GM21381 (cell line): ENCODE measurements at regions not wholly inside any gene's neighbourhood (a gene's known extent, or its start where the extent isn't known, plus 50 kb on each side); places are given as distances from the start of the nearest gene placed in this dataset.

Experiments
- ATAC-seq: cut with Tn5 transposase; IDR thresholded peaks from one replicate; pipeline ENCODE4 v1.9.1; 2021; ENCODE audit warnings: mild to moderate bottlenecking, moderate library complexity; ENCODE audit not compliant: unreplicated experiment

DNA sequence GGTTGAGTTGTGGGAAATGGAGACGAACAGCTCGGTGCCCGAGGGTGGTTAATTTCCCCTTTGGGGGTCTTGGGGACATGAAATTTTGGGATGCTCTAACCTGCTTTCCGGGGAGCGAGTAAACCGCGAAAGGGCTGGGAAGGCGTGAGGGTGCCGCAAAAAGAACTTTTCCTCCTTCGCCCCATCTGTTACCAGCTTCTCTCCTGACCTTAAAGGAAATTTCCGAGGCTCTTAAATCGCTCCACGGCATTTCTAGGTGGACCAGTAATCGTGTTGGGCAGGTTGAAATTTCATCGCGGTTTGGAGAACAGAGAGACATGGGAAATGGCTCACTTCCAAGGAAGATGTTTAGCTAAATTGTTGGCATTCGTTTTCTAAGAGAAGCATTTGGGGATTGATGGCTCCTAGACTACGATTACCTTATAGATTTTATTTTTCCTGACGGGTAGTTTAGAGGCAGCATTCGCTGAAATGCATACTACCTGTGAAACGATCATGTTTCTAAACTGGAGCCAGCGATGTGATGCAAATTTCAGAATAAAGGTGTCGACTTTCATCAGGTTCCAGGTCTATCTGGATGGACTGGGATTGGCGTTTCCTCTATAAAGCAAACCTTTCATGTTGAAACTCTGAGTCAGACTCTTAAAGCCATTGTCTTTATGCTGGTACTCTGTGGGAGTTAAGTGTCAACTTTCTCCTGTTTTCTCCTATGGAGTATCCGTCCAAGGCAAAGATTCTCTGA is 414.5 kb downstream of the PCNX1 start:
- ATAC-seq: no peak

DNA sequence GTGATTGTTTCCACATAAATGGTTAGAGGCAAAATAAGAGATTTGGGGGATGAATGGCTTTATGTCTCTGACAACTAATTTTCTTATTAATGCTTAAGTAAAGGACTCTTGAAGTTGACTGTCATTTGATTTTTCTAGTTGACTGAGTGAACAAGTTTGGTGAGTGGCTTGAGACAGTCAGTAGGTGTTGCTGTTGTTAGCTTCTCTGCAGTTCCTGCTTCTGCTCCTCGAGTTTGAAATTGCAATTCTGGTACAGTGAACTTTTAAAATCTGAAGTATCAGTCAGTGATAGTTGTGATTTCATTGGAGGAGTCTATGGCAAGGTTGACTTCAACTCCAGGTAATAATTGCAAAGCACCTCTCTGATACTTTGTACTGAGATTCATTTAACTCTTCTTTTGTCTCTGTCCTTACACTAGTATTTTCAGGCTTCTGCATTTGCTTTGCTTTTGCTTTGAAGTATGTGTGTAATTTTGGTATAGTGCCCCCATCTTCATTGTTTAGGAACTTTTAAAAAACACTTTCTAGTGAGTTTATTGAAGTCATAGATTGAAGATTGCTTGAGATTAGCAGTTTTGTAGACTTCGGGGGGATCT is 415.5 kb downstream of the PCNX1 start:
- ATAC-seq: no peak

DNA sequence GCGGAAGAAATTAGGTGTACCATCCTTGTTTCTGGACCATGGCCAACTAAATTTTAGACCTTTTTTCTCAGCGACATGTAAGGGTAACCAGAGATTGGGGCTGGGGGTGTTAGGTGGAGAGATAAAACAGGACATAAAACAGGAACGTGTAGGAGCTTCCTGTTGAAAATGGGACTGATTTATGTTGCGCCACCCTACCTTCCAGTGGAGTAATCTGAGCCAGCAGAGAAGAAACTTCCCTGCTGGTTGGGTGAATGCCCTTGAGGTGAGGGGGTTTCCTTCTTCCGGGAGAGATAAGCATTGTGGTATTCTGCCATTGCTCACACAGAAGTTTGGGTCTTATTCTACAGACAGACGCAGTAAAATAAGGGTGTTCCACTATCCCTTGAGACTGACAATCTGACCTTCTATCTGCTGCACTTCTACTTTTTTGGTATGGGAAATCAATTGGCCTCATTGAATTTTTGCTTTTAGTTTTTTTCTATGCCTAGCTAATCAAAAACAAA is 417.6 kb downstream of the PCNX1 start:
- no peak for ATAC-seq

DNA sequence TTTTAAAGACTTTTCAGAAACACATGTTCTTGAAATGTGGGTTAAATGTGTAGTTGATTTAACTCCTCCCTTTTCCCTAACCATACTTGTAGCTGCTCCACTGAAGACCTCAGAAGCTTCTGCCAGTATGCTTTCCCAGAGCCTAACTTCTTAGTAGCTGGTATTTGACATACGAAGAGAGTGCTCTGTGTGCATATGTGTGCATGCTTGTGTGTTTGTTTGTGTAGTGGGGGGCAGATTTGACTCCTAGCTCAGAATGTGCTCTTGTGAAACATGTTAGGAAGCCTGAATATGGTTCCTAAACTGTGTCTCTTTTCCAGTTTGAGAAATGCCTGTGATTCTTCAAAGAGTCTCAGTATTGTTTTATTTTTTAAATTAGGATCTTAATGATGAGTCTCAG is 420.4 kb downstream of the PCNX1 start:
- ATAC-seq: no peak

DNA sequence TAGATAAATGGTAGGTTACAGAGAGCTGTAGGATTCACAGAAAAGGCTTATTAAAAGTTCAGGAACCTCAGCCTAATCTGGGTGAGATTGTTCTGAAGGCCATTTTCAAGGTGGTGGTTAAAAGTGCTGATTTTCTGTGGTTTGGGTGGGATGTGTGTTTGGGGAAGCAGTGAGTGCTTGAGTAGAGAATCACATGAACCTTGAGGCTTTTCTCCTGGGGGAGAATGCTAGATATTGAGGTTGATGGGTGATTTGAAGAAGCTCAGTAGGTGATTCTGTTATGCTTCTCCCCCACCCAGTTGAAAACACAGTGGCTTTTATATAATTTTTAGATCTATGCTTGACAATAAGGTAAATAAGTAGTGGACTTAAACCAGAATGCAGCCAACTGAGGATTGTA is 420.9 kb downstream of the PCNX1 start:
- no peak for ATAC-seq

DNA sequence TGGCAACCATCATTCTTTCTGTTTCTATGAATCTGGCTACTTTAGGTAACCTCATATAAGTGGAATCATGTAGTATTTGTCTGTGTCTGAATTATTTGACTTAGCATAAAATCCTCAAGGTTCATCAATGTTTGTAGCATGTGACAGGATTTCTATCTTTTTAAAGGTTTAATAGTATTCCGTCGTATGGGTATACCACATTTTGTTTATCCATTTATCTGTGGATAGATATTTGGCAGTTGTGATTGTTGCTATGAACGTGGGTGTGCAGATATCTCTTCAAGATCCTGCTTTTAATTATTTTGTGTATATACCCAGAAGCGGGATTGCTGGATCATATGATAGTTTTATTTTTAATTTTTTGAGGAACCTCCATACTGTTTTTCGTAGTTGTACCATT is 421.7 kb downstream of the PCNX1 start:
- ATAC-seq: no peak

DNA sequence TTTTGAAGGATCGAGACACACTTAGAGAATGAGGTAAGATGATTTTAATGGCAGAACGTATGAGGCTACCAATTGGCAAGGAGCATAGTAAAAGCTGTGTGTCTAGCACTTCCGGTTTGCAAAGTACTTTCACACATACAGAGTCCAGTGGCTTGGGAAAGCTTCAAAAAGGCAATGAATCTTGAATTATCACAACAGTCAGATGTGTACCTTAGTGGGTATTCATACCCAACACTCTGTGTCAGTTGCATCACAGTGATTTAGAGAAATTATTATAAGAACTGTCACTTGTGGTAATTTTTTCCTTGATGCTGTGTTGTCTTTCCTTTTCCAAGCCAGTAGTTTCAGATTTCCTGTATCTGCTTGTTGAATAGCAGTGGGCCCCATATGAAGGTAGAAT is 424.1 kb downstream of the PCNX1 start:
- ATAC-seq: no peak

DNA sequence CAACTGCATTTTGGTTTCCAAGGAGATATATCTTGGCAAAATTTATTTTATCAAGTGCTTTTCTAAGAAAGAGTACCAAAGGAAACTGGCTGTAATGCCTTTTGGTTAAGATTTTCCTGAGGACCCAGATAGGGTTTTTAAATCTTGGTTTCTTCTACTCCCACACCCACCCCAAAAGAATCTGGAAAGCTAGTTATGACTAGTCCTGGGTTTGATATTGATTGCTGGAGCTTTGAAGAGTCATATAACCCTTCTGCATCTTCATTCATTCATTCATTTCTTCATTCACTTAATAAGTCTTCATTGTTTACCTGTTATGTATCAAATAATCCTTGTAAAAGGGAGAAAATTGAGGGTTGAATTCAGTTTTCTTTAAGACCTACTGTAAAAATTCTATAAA is 425.2 kb downstream of the PCNX1 start:
- no peak for ATAC-seq

DNA sequence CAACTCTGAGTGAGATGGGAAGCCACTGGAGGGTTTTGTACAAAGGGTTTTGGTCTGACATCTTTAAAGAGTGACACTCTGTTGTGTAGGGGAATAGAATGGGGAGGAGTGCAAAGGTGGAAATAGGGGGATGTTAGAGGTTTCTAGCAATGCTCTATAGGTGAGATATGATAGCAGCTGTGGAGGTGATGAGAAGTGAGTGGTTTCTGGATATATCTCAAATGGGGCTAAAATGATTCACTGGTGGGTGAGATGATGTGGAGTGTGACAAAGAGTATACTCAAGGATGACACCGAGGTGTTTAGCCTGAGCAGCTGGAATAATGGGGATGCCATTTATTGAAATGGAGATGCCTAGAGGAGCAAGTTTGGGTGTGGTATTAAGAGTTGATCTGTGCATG is 426.4 kb downstream of the PCNX1 start:
- ATAC-seq: no peak

DNA sequence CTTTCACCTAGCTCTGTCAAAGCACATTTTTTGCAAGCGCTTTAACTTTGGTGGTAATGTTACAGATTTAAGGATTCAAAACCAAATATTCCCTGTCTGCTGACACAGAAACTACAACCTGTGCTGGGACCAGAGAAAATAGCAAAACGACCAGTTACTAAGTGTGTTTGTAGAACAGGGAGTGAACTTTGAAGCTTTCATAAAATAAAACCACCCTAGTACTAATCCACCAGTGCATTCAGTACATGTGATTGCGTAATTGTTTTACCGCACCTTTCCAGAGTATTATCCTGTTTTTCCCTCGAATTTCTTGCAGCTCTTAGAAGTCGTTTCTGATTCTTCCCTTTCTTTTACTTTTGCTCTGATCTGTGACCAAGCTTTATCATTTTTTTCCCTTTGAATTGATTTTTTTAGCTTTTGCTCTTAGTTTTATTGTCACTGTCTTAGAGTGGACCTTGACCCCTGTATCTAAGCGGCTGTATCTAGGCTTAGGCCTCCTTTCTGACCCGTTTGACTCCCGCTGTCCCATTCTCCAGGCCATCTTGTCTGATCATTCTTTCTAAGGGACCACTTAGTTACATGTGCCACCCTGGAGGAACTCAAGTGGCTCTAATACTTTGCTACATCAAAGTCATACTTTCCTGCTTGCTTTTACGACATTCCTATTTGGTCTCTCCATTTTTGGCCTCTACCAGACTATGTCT is 429.4 kb downstream of the PCNX1 start:
- no peak for ATAC-seq

DNA sequence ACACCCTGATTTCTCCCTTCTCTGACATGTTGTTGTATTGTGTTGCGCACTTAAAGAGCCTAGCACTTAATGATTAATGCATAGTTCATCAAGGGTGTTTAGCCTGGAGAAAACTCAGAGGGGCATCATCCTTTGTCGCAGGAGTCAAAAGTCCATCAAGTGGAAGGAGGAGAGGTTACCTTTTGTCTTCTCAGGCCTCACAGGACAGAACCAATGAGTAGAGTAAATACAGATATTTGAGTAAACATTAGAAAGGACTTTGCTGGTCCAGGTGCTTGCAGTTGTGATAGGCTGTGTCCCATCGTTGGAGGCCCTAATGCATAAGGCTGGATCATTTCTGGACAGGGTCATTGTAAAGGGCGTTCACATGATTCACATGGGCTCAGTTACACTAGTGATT is 430.9 kb downstream of the PCNX1 start:
- ATAC-seq: no peak

DNA sequence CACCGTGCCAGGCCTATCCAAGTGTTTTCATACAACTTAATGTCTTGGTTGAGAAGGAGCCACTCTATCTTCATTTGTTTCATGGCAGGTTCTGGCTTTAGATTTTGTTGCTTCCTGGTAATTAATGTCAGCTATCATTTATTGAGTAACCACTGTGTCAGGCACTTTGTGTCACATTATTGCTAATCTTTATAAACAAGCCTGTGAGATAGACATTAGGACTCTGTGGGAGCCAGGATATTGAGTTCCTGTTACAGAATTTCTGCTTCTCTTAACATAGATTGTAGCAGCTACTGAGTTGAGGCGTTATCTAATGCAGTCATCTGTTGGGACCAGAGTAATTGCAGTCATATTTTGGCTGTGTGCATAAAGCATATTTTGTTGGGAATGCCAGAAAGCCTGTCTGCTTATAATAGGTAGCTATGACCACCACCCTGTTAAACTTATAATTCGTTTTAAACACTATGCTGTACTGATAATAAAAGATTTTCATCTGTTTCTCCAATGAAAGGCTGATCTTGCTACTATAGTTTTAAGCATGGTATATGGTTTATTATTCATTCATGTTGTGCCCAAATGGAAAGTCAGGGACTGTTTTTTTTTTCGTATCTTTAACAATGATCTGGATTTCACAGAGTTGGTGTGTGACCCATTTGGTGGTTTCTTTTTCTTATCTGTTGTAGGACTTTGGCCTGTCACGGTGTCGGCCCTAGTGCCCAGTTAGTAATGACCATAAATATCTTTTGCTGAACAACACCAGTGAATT is 432.6 kb downstream of the PCNX1 start:
- no peak for ATAC-seq

DNA sequence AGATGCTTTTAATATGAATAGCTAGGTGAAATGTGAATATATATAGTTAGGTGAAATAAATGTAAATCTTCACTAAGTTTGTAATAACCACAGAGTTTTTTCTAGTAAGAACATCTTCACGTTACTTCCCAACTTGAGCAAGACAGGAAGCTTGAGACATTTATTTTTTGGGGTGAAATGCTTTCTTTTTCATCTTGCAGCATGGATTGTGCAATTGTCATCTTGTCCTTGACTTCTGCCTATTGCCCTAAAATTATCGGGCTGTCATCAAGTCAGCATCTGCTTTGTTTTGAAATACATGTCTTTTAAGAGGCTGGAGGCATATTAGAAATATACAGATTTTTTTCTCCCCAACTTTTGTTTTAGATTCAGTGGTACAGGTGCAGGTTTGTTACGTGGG is 433.9 kb downstream of the PCNX1 start:
- no peak for ATAC-seq

DNA sequence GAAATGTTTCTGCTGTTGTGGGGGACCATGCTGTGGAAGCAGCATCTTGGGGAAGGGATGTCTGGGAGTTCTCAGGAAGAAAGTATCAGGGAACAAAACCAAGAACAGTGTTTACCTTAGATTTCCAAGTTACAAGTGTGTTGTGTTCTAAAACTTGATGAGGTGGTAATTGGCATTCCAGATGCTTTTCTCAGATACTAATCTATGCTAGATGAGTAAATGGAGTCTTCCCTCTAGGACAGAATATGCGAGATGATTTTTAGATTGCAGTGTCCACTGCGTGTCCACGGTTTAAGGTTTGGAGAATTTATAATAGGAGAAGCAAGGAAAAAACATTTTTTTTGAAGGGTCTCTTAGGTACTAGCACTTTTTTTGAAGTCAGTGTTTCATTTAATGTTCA is 436.5 kb downstream of the PCNX1 start:
- no peak for ATAC-seq

DNA sequence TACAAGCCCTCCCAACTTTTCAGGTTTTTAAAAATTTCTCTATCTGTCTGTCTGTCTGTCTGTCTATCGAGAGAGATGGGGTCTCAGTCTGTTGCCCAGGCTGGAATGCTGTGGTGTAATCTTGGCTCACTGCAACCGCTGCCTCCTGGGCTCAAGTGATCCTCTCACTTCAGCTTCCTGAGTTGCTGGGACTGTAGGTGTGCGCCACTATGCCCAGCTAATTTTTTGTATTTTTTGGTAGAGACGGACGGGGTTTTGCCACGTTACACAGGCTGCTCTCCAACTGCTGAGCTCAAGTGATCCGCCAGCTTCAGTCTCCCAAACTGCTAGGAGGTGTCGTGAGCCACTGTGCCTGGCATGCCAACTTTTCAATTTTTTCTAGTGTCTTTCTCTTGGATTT is 437.2 kb downstream of the PCNX1 start:
- no peak for ATAC-seq

DNA sequence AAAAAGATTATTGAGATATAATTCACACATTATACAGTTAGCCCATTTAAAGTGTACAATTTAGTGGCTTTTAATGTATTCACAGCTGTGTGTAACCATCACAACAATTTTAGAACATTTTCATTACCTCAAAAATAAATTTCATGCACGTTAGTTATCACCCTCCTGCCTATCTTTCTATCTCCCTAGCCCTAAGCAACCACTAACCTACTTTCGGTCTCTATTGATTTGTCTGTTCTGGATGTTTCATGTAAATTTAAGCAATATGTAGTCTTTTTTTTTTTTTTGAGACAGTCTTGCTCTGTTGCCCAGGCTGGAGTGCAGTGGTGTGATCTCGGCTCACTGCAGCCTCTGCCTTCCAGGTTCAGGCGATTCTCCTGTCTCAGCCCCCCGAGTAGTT is 439.4 kb downstream of the PCNX1 start:
- no peak for ATAC-seq

DNA sequence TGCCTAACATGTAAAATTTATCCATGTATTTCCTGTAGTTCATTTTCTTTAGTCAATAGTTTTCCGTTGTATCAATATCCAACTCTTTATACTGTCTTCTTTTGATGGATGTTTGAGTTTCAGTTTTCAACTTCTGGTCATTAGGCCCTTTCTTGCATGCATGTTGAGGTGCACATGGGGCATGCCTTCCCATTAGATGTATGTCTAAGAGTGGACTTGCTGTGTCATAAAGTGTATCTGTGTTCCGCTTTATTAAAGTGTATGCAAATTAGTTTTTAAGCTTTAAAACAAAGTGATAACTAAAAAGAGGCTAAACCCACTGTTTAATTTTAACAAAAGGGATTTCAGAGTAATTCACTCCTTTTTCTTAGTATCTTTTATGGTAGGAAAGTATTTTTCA is 441.1 kb downstream of the PCNX1 start:
- no peak for ATAC-seq

DNA sequence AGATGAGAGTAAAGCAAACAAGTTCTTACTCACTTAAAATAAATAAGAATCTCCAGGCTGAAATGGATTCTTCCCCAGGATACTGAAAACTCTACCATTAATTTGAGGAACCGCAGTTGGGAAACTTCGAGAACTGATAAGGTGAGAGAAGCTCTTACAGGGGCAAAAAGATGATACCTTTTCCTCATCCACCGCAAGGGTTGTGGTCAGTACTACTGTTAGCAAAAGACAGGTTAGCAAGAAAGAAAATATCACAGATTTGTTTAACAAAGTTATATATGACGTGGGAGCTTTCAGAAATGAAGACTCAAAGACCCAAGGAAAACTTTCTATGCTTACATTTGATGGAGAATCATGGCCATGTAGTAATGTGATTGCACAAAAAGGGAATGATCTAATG is 441.6 kb downstream of the PCNX1 start:
- ATAC-seq: no peak

DNA sequence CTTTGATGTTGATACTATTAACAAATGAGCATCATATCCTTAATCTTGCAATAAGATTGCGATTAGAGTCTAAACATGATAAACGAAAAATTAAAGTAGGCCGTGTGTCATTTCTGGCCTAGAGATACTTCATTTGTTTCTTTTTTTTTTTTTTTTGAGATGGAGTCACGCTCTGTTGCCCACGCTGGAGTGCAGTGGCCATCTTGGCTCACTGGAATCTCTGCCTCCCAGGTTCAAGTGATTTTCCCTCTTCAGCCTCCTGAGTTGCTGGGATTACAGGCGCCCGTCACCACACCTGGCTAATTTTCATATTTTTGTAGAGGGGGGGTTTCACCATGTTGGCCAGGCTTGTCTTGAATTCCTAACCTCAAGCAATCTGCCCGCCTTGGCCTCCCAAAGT is 446.9 kb downstream of the PCNX1 start:
- ATAC-seq: no peak

DNA sequence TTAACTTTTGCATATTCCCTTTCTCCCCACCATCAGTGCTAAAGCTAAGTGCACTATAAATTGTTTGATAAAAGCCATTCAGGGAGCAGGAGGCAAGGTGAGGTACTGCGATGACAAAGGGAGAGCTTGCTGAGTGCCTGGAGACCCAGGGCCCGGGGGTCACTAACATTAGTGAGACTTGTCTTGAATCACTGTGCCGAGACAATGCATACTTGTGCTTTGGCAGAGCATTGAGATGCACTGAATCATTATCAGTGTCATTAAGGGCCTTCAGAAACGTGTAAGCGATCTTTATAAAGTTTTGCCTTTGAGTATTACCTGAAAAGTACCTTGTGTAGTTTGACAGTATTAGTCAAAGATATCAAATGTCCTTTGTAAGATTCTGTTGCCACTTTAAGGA is 447.5 kb downstream of the PCNX1 start:
- no peak for ATAC-seq
